SKM-1 (cell line): ENCODE measurements at regions not wholly inside any gene's neighbourhood (a gene's known extent, or its start where the extent isn't known, plus 50 kb on each side); places are given as distances from the start of the nearest gene placed in this dataset.
"Not testable (repeated sequence)": the region's sequence is repeated elsewhere in the genome, so short reads cannot be mapped to it uniquely, and the experiment has no call there.

ENCODE experiments used
- DNase-seq: peaks from one replicate; lab custom pipeline; 2025; ENCODE audit not compliant: unreplicated experiment; lab: John Stamatoyannopoulos, UW

GRCh38 chr5:37921452-37921851, 81.6 kb upstream of the GDNF start:
- DNase-seq: no peak

- no peak for DNase-seq
Observed at GRCh38 chr5:37918424-37918823, 78.6 kb upstream of the GDNF start.

GRCh38 chr5:37916525-37916924, 76.7 kb upstream of the GDNF start:
- no peak for DNase-seq

GRCh38 chr5:37915097-37915736, 75.4 kb upstream of the GDNF start:
- DNase-seq: no peak

GRCh38 chr5:37909610-37910266, 69.9 kb upstream of the GDNF start:
- not testable (repeated sequence) for DNase-seq

GRCh38 chr5:37906416-37906815, 66.6 kb upstream of the GDNF start:
- no peak for DNase-seq

GRCh38 chr5:37905230-37905629, 65.4 kb upstream of the GDNF start:
- DNase-seq: no peak

GRCh38 chr5:37902323-37902722, 62.5 kb upstream of the GDNF start:
- no peak for DNase-seq

GRCh38 chr5:37900692-37901091, 60.9 kb upstream of the GDNF start:
- DNase-seq: no peak

- no peak for DNase-seq
Observed at GRCh38 chr5:37899037-37899436, 59.2 kb upstream of the GDNF start.

GRCh38 chr5:37896159-37896558, 56.3 kb upstream of the GDNF start:
- DNase-seq: no peak

- no peak for DNase-seq
Observed at GRCh38 chr5:37893434-37894134, 53.7 kb upstream of the GDNF start.

- no peak for DNase-seq
Observed at GRCh38 chr5:37892586-37892985, 52.7 kb upstream of the GDNF start.

- DNase-seq: no peak
Observed at GRCh38 chr5:37891832-37892231, 52.0 kb upstream of the GDNF start.

GRCh38 chr5:37889612-37890317, 49.9 kb upstream of the GDNF start:
- DNase-seq: no peak
